ENCODE measurements at regions not wholly inside any gene's neighbourhood (a gene's known extent, or its start where the extent isn't known, plus 50 kb on each side); places are given as distances from the start of the nearest gene placed in this dataset.
A peak's percentile ranks its signal among the peaks of the same experiment; 100 is the strongest.

GRCh38 chr1:87505391-87505983 is 176.8 kb downstream of the LMO4 start:
- no peak overlapping the region for H3K4me3 Mint-ChIP-seq
- H3K27me3 ChIP-seq (ENCODE audit: insufficient read depth, low read length, poor library complexity, severe bottlenecking) = no peaks in the 10 kb centered on the region
- H3K27me3 Mint-ChIP-seq = peaks cover 4 to 6% of the 10 kb centered on the region in 2 donors
- ChIA-PET POLR2A (no interaction called here), CTCF (no interaction called here)
- H3K4me3 ChIP-seq (ENCODE audit: low read length) = no peak overlapping the region
- no peaks in the 10 kb centered on the region for H3K36me3 ChIP-seq (ENCODE audit: insufficient read depth, low read length)
- H3K4me1 ChIP-seq (ENCODE audit: insufficient read depth, low read length) = no peaks in the 10 kb centered on the region
- peaks cover 0 to 11% (median 7%) of the 10 kb centered on the region in 3 donors for H3K4me1 Mint-ChIP-seq
- no peaks in the 10 kb centered on the region for H3K9me3 ChIP-seq (ENCODE audit: low read length)
- no peak overlapping the region for H3K27ac ChIP-seq (ENCODE audit: low read depth, low read length)
- no peaks in the 10 kb centered on the region for H3K36me3 Mint-ChIP-seq
- H3K9me3 Mint-ChIP-seq = no peaks in the 10 kb centered on the region
- no peak for DNase-seq
- no peak overlapping the region for H3K27ac Mint-ChIP-seq

GRCh38 chr1:87506147-87506546 is 177.5 kb downstream of the LMO4 start:
- no peaks in the 10 kb centered on the region for H3K4me1 ChIP-seq (ENCODE audit: insufficient read depth, low read length)
- peaks cover 0 to 11% (median 7%) of the 10 kb centered on the region in 3 donors for H3K4me1 Mint-ChIP-seq
- H3K36me3 Mint-ChIP-seq = no peaks in the 10 kb centered on the region
- no peaks in the 10 kb centered on the region for H3K9me3 ChIP-seq (ENCODE audit: low read length)
- no peaks in the 10 kb centered on the region for H3K27me3 ChIP-seq (ENCODE audit: insufficient read depth, low read length, poor library complexity, severe bottlenecking)
- H3K27me3 Mint-ChIP-seq = peaks cover 4 to 6% of the 10 kb centered on the region in 2 donors
- no peaks in the 10 kb centered on the region for H3K36me3 ChIP-seq (ENCODE audit: insufficient read depth, low read length)
- H3K9me3 Mint-ChIP-seq = no peaks in the 10 kb centered on the region
- POLR2A ChIA-PET = no interaction called here
- DNase-seq = no peak
- no peak overlapping the region for H3K4me3 ChIP-seq (ENCODE audit: low read length)
- CTCF ChIA-PET = no interaction called here
- no peak overlapping the region for H3K27ac ChIP-seq (ENCODE audit: low read depth, low read length)
- H3K4me3 Mint-ChIP-seq = no peak overlapping the region
- H3K27ac Mint-ChIP-seq = no peak overlapping the region

- H3K9me3 ChIP-seq (ENCODE audit: low read length) = no peaks in the 10 kb centered on the region
- CTCF ChIA-PET = no interaction called here
- DNase-seq = no peak
- no peaks in the 10 kb centered on the region for H3K36me3 Mint-ChIP-seq
- H3K27ac Mint-ChIP-seq = peak overlapping the region in 1 of 8 donors; percentile 65
- H3K27me3 Mint-ChIP-seq = peaks cover 4 to 6% of the 10 kb centered on the region in 2 donors
- no peaks in the 10 kb centered on the region for H3K9me3 Mint-ChIP-seq
- H3K36me3 ChIP-seq (ENCODE audit: insufficient read depth, low read length) = no peaks in the 10 kb centered on the region
- no peaks in the 10 kb centered on the region for H3K27me3 ChIP-seq (ENCODE audit: insufficient read depth, low read length, poor library complexity, severe bottlenecking)
- POLR2A ChIA-PET = no interaction called here
- no peak overlapping the region for H3K4me3 ChIP-seq (ENCODE audit: low read length)
- no peak overlapping the region for H3K4me3 Mint-ChIP-seq
- H3K4me1 ChIP-seq (ENCODE audit: insufficient read depth, low read length) = no peaks in the 10 kb centered on the region
- H3K27ac ChIP-seq (ENCODE audit: low read depth, low read length) = no peak overlapping the region
- peaks cover 0 to 11% (median 7%) of the 10 kb centered on the region in 3 donors for H3K4me1 Mint-ChIP-seq
Measured at GRCh38 chr1:87508247-87508787, 179.6 kb downstream of the LMO4 start.

GRCh38 chr1:87510540-87510939 is 181.9 kb downstream of the LMO4 start:
- no peak for DNase-seq
- Histone ChIP-seq H3K36me3 (ENCODE audit: insufficient read depth, low read length) (no peaks in the 10 kb centered on the region), H3K27ac (ENCODE audit: low read depth, low read length) (no peak overlapping the region), H3K27me3 (ENCODE audit: insufficient read depth, low read length, poor library complexity, severe bottlenecking) (no peaks in the 10 kb centered on the region), H3K9me3 (ENCODE audit: low read length) (no peaks in the 10 kb centered on the region), H3K4me1 (ENCODE audit: insufficient read depth, low read length) (no peaks in the 10 kb centered on the region), H3K4me3 (ENCODE audit: low read length) (no peak overlapping the region)
- no peak overlapping the region for H3K27ac Mint-ChIP-seq
- ChIA-PET POLR2A (no interaction called here), CTCF (no interaction called here)
- peaks cover 0 to 11% (median 7%) of the 10 kb centered on the region in 3 donors for H3K4me1 Mint-ChIP-seq
- no peaks in the 10 kb centered on the region for H3K36me3 Mint-ChIP-seq
- no peaks in the 10 kb centered on the region for H3K9me3 Mint-ChIP-seq
- H3K27me3 Mint-ChIP-seq = peaks cover 5 to 8% of the 10 kb centered on the region in 2 donors
- no peak overlapping the region for H3K4me3 Mint-ChIP-seq

- H3K4me3 ChIP-seq (ENCODE audit: low read length) = no peak overlapping the region
- CTCF ChIA-PET = no interaction called here
- H3K27me3 ChIP-seq (ENCODE audit: insufficient read depth, low read length, poor library complexity, severe bottlenecking) = no peaks in the 10 kb centered on the region
- H3K9me3 ChIP-seq (ENCODE audit: low read length) = no peaks in the 10 kb centered on the region
- POLR2A ChIA-PET = no interaction called here
- DNase-seq = no peak
- H3K27ac ChIP-seq (ENCODE audit: low read depth, low read length) = no peak overlapping the region
- no peaks in the 10 kb centered on the region for H3K36me3 ChIP-seq (ENCODE audit: insufficient read depth, low read length)
- Mint-ChIP-seq H3K9me3 (no peaks in the 10 kb centered on the region), H3K4me1 (peaks cover 0 to 7% (median 6%) of the 10 kb centered on the region in 3 donors), H3K36me3 (no peaks in the 10 kb centered on the region), H3K27ac (no peak overlapping the region), H3K4me3 (no peak overlapping the region), H3K27me3 (peaks cover 10 to 12% of the 10 kb centered on the region in 2 donors)
- H3K4me1 ChIP-seq (ENCODE audit: insufficient read depth, low read length) = no peaks in the 10 kb centered on the region
Measured at GRCh38 chr1:87511449-87511848, 182.8 kb downstream of the LMO4 start.

- CTCF ChIA-PET = no interaction called here
- Histone ChIP-seq H3K27me3 (ENCODE audit: insufficient read depth, low read length, poor library complexity, severe bottlenecking) (no peaks in the 10 kb centered on the region), H3K9me3 (ENCODE audit: low read length) (no peaks in the 10 kb centered on the region), H3K27ac (ENCODE audit: low read depth, low read length) (no peak overlapping the region), H3K4me1 (ENCODE audit: insufficient read depth, low read length) (no peaks in the 10 kb centered on the region), H3K4me3 (ENCODE audit: low read length) (no peak overlapping the region), H3K36me3 (ENCODE audit: insufficient read depth, low read length) (no peaks in the 10 kb centered on the region)
- H3K4me3 Mint-ChIP-seq = no peak overlapping the region
- peaks cover 10 to 12% of the 10 kb centered on the region in 2 donors for H3K27me3 Mint-ChIP-seq
- DNase-seq = no peak
- POLR2A ChIA-PET = no interaction called here
- no peaks in the 10 kb centered on the region for H3K4me1 Mint-ChIP-seq
- H3K27ac Mint-ChIP-seq = no peak overlapping the region
- H3K36me3 Mint-ChIP-seq = no peaks in the 10 kb centered on the region
- no peaks in the 10 kb centered on the region for H3K9me3 Mint-ChIP-seq
Measured at GRCh38 chr1:87512431-87512830, 183.8 kb downstream of the LMO4 start.

GRCh38 chr1:87513255-87513654 is 184.6 kb downstream of the LMO4 start:
- CTCF ChIA-PET = no interaction called here

GRCh38 chr1:87513966-87514660 is 185.4 kb downstream of the LMO4 start:
- Histone ChIP-seq H3K9me3 (ENCODE audit: low read length) (no peaks in the 10 kb centered on the region), H3K4me3 (ENCODE audit: low read length) (no peak overlapping the region), H3K27me3 (ENCODE audit: insufficient read depth, low read length, poor library complexity, severe bottlenecking) (no peaks in the 10 kb centered on the region), H3K36me3 (ENCODE audit: insufficient read depth, low read length) (no peaks in the 10 kb centered on the region), H3K4me1 (ENCODE audit: insufficient read depth, low read length) (no peaks in the 10 kb centered on the region), H3K27ac (ENCODE audit: low read depth, low read length) (no peak overlapping the region)
- Mint-ChIP-seq H3K27me3 (peaks cover 12 to 13% of the 10 kb centered on the region in 2 donors), H3K4me1 (no peaks in the 10 kb centered on the region), H3K36me3 (no peaks in the 10 kb centered on the region), H3K4me3 (no peak overlapping the region), H3K9me3 (no peaks in the 10 kb centered on the region), H3K27ac (no peak overlapping the region)
- no peak for DNase-seq
- ChIA-PET POLR2A (no interaction called here), CTCF (no interaction called here)

More at GRCh38 chr1:87513255-87513654, 184.6 kb downstream of the LMO4 start:
- Mint-ChIP-seq H3K4me1 (no peaks in the 10 kb centered on the region), H3K36me3 (no peaks in the 10 kb centered on the region), H3K27me3 (peaks cover 12 to 13% of the 10 kb centered on the region in 2 donors), H3K9me3 (no peaks in the 10 kb centered on the region), H3K27ac (no peak overlapping the region), H3K4me3 (no peak overlapping the region)
- no peaks in the 10 kb centered on the region for H3K4me1 ChIP-seq (ENCODE audit: insufficient read depth, low read length)
- H3K4me3 ChIP-seq (ENCODE audit: low read length) = no peak overlapping the region
- H3K27ac ChIP-seq (ENCODE audit: low read depth, low read length) = no peak overlapping the region
- no peaks in the 10 kb centered on the region for H3K27me3 ChIP-seq (ENCODE audit: insufficient read depth, low read length, poor library complexity, severe bottlenecking)
- POLR2A ChIA-PET = no interaction called here
- no peaks in the 10 kb centered on the region for H3K36me3 ChIP-seq (ENCODE audit: insufficient read depth, low read length)
- DNase-seq = no peak
- no peaks in the 10 kb centered on the region for H3K9me3 ChIP-seq (ENCODE audit: low read length)

Measured in CD8-positive, alpha-beta memory T cell (primary cell).